ENCODE measurements at regions not wholly inside any gene's neighbourhood (a gene's known extent, or its start where the extent isn't known, plus 50 kb on each side); places are given as distances from the start of the nearest gene placed in this dataset.
"Not testable (repeated sequence)": the region's sequence is repeated elsewhere in the genome, so short reads cannot be mapped to it uniquely, and the experiment has no call there.

- peak; percentile 10 for DNase-seq (ENCODE audit: low read depth)
- no peak overlapping the region for H3K4me3 ChIP-seq (ENCODE audit: low read depth, low read length)
- TF ChIP-seq CTCF (IDR thresholded peaks at IDR 0.05; ENCODE audit: insufficient read depth, low read length), result no peak
Measured at GRCh38 chr2:192499476-192499875, 304.7 kb upstream of the TMEFF2 start.

DNA sequence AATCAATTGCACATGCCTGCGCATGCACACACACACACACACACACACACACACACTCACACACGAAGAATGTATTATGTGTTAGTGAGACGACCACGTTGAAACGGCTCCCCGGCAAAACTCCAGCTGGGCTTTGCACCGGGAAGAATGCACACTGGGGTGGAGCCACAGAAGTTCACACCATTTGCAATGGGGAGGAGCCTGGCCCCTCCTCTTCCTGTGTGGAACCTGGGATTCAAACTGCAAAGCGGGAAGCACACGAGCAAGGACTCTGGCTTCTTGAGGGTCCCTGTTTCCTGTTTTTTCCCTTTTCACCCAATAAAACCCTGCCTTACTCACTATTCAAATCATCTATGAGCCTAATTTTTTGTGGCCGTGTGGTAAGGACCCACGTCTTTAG is 304.0 kb upstream of the TMEFF2 start:
- DNase-seq (ENCODE audit: low read depth), result no peak
- TF ChIP-seq CTCF (IDR thresholded peaks at IDR 0.05; ENCODE audit: insufficient read depth, low read length), result no peak
- H3K4me3 ChIP-seq (ENCODE audit: low read depth, low read length), result no peak overlapping the region

DNA sequence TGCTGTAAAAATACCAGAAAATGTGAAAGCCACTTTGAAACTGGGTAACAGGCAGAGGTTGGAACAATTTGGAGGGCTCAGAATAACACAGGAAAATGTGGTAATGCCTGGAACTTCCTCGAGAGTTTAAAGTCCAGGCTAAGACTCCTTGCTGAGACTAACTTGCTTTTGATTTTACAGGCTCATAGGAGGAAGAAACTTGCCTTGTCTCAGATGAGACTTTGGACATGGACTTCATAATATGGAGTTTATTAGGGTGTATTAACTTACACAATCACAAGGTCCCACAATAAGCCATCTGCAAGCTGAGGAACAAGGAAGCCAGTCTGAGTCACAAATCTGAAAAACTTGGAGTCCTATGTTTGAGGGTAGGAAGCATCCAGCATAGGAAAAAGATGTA is 293.4 kb upstream of the TMEFF2 start:
- not testable (repeated sequence) for DNase-seq (ENCODE audit: low read depth); H3K4me3 ChIP-seq (ENCODE audit: low read depth, low read length)

DNA sequence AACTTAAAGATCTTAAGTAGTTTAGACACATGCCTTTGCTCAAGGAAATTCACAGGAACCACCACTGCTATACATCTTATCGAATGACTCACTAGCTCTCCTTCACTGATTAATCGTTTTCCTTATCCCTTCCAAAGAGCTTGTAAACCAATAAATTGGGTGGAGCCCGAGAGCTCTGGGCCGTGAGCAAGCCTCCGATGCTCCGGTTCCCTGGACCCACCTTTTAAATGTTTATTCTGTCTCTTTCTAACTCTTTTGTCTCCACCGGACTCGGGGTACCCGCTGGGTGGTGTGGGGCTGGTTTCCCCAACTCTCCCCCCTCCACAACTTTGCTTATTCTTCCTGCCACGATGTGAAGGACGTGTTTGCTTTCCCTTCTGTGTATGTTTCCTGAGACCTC is 292.9 kb upstream of the TMEFF2 start:
- no peak for DNase-seq (ENCODE audit: low read depth)
- no peak overlapping the region for H3K4me3 ChIP-seq (ENCODE audit: low read depth, low read length)
- no peak for TF ChIP-seq CTCF (IDR thresholded peaks at IDR 0.05; ENCODE audit: insufficient read depth, low read length)

DNA sequence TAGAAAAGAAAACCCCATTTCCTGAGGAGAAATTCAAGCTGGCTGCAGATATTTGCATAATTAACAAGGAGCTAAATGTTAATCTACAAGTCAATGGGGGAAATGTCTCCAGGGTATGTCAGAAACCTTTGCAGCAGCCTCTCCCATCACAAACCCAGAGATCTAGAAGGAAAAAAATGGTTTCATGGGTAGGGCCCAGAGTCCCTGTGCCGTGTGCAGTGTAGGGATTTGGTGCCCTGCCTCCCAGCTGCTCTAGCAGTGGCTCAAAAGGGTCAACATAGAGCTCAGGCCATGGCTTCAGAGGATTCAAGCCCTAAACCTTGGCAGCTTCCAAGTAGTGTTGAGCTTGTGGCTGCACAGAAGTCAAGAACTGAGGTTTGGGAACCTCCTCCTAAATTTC is 290.2 kb upstream of the TMEFF2 start:
- no peak overlapping the region for H3K4me3 ChIP-seq (ENCODE audit: low read depth, low read length)
- TF ChIP-seq CTCF (IDR thresholded peaks at IDR 0.05; ENCODE audit: insufficient read depth, low read length), result no peak
- no peak for DNase-seq (ENCODE audit: low read depth)

- no peak overlapping the region for H3K4me3 ChIP-seq (ENCODE audit: low read depth, low read length)
- no peak for TF ChIP-seq CTCF (IDR thresholded peaks at IDR 0.05; ENCODE audit: insufficient read depth, low read length)
- no peak for DNase-seq (ENCODE audit: low read depth)
Measured at GRCh38 chr2:192480984-192481383, 286.3 kb upstream of the TMEFF2 start.

GRCh38 chr2:192473331-192473730 is 278.6 kb upstream of the TMEFF2 start:
- TF ChIP-seq CTCF (IDR thresholded peaks at IDR 0.05; ENCODE audit: insufficient read depth, low read length), result no peak
- H3K4me3 ChIP-seq (ENCODE audit: low read depth, low read length), result no peak overlapping the region
- no peak for DNase-seq (ENCODE audit: low read depth)

Measured in fibroblast of the aortic adventitia (primary cell).